Keratinocyte (primary cell): ENCODE measurements at regions not wholly inside any gene's neighbourhood (a gene's known extent, or its start where the extent isn't known, plus 50 kb on each side); places are given as distances from the start of the nearest gene placed in this dataset.

Source experiments
- DNase-seq: peaks from one replicate; pipeline ENCODE4 v3.0.0-alpha.2; 2011; ENCODE audit warnings: low read depth, missing footprints, low spot score
- FAIRE-seq: peaks from 2 replicates; lab custom pipeline; 2011; peaks lifted over from hg19 to GRCh38; lab: Jason Lieb, UNC
- H2AFZ ChIP-seq: 2 replicates; pipeline ENCODE4 v1.6.0; 2012; ENCODE audit warnings: low read length, control low read depth, inconsistent platforms; ENCODE audit not compliant: control insufficient read depth
- H3K27ac ChIP-seq: 2 replicates; pipeline ENCODE4 v1.5.1; 2011; ENCODE audit warnings: low read length; ENCODE audit not compliant: control insufficient read depth, insufficient read depth
- H3K27me3 ChIP-seq: 3 replicates; pipeline ENCODE4 v1.6.0; 2011; ENCODE audit warnings: low read length; ENCODE audit not compliant: control insufficient read depth, insufficient read depth; ENCODE audit errors: extremely low read depth
- H3K36me3 ChIP-seq, 2 experiments: 2 replicates in 1 of 2; 3 replicates in 1 of 2; pipeline ENCODE4 v1.5.1; 2011; ENCODE audit warnings: low read length in 2 of 2, mild to moderate bottlenecking in 1 of 2; ENCODE audit not compliant: control insufficient read depth in 2 of 2, insufficient read depth in 2 of 2; ENCODE audit errors: extremely low read depth in 1 of 2
- H3K4me1 ChIP-seq: 3 replicates; pipeline ENCODE4 v1.5.1; 2011; ENCODE audit warnings: low read length; ENCODE audit not compliant: control insufficient read depth, insufficient read depth; ENCODE audit errors: extremely low read depth
- H3K4me2 ChIP-seq: 3 replicates; pipeline ENCODE4 v1.6.0; 2011; ENCODE audit warnings: low read depth, low read length; ENCODE audit not compliant: control insufficient read depth, insufficient read depth; ENCODE audit errors: extremely low read depth
- H3K4me3 ChIP-seq, 3 experiments: fragments of 200-600 bp in 1 of 3; sonication (generic) in 1 of 3; 2 replicates in 2 of 3; 3 replicates in 1 of 3; pipeline ENCODE4 v1.5.1; 2011 to 2016; ENCODE audit warnings: low read length in 3 of 3, mild to moderate bottlenecking in 3 of 3, control low read depth in 2 of 3, inconsistent platforms in 1 of 3, low read depth in 1 of 3, mixed read lengths in 1 of 3, mixed run types in 1 of 3, moderate library complexity in 1 of 3; ENCODE audit not compliant: control insufficient read depth in 2 of 3, insufficient read depth in 2 of 3; ENCODE audit errors: extremely low read depth in 1 of 3
- H3K79me2 ChIP-seq: 2 replicates; pipeline ENCODE4 v1.6.0; 2012; ENCODE audit warnings: low read length; ENCODE audit not compliant: control insufficient read depth, insufficient read depth
- H3K9ac ChIP-seq: 3 replicates; pipeline ENCODE4 v1.6.0; 2011; ENCODE audit warnings: low read length; ENCODE audit not compliant: control insufficient read depth, insufficient read depth; ENCODE audit errors: extremely low read depth
- H3K9me1 ChIP-seq: 3 replicates; pipeline ENCODE4 v1.6.0; 2011; ENCODE audit warnings: low read length; ENCODE audit not compliant: control insufficient read depth, insufficient read depth; ENCODE audit errors: extremely low read depth
- H3K9me3 ChIP-seq: 2 replicates; pipeline ENCODE4 v1.5.1; 2012; ENCODE audit warnings: low read depth, low read length; ENCODE audit not compliant: control insufficient read depth
- H4K20me1 ChIP-seq: 3 replicates; pipeline ENCODE4 v1.6.0; 2011; ENCODE audit warnings: low read length; ENCODE audit not compliant: control insufficient read depth, insufficient read depth; ENCODE audit errors: extremely low read depth
- CTCF ChIP-seq, 3 experiments: IDR thresholded peaks in 1 of 3; conservative IDR thresholded peaks in 1 of 3; optimal IDR thresholded peaks in 1 of 3; 2 replicates in 2 of 3; 3 replicates in 1 of 3; pipeline versions ENCODE3 to v1.5.1; 2011; ENCODE audit warnings: low read length in 3 of 3, mild to moderate bottlenecking in 3 of 3, moderate library complexity in 2 of 3, control low read depth in 1 of 3, inconsistent platforms in 1 of 3; ENCODE audit not compliant: insufficient read depth in 2 of 3; ENCODE audit errors: extremely low read depth in 1 of 3
- EZH2 ChIP-seq: IDR thresholded peaks from one replicate; pipeline ENCODE4 v1.6.1; 2012; ENCODE audit warnings: inconsistent platforms, mild to moderate bottlenecking, low read length, moderate library complexity
- dilution Hi-C: fragments of 300-500 bp; cut with MboI; formaldehyde crosslinking; loops from one replicate; pipeline ENCODE4 v1.7.0; 2020; ENCODE audit warnings: low sequenced_read_pairs; ENCODE audit not compliant: extremely low pct_ligation_motif_present

DNA sequence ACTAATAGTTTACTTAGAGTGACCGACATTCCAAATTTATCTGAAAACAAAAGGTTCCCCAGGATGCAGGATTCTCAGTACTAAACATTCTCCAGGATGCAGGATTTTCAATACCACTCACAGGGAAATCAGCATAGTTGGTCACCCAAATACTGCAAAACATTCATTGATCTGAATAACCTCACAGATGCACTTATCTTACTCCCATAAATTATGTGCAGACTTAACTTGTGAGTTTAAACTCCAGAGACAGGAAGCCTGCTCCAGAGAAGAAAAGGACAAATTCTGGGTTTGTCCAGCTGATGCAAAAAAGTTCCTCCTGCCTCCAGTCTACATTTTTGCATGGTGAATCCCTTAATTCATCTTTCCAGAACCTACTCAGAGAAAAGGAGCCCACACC lies 514.2 kb upstream of the TMEM132C start:
- Histone ChIP-seq H3K9me1 (no peaks in the 10 kb centered on the region), H3K9ac (no peak overlapping the region), H3K36me3 (no peaks in the 10 kb centered on the region), H2AFZ (no peak overlapping the region), H3K27me3 (no peaks in the 10 kb centered on the region), H4K20me1 (no peaks in the 10 kb centered on the region), H3K79me2 (no peaks in the 10 kb centered on the region), H3K9me3 (no peaks in the 10 kb centered on the region), H3K27ac (no peak overlapping the region), H3K4me3 (no peak overlapping the region), H3K4me1 (no peaks in the 10 kb centered on the region), H3K4me2 (no peak overlapping the region)
- FAIRE-seq (no peak), DNase-seq (no peak)
- dilution Hi-C loops: no loop called here
- no peak for TF ChIP-seq EZH2
- no peak for TF ChIP-seq CTCF (optimal IDR thresholded peaks at IDR 0.05 in 1 of 3, IDR thresholded peaks at IDR 0.05 in 1 of 3, conservative IDR thresholded peaks at IDR 0.05 in 1 of 3; ENCODE audit: extremely low read depth in 1 of 3, insufficient read depth in 2 of 3, low read length in 3 of 3)

- FAIRE-seq: no peak
- no peak overlapping the region for H3K4me2 ChIP-seq
- dilution Hi-C loops: no loop called here
- H3K4me1 ChIP-seq: no peaks in the 10 kb centered on the region
- no peak overlapping the region for H2AFZ ChIP-seq
- H3K4me3 ChIP-seq: no peak overlapping the region
- no peaks in the 10 kb centered on the region for H3K9me1 ChIP-seq
- no peak overlapping the region for H3K27ac ChIP-seq
- no peaks in the 10 kb centered on the region for H3K79me2 ChIP-seq
- H3K36me3 ChIP-seq: no peaks in the 10 kb centered on the region
- no peaks in the 10 kb centered on the region for H3K27me3 ChIP-seq
- TF ChIP-seq CTCF (optimal IDR thresholded peaks at IDR 0.05 in 1 of 3, IDR thresholded peaks at IDR 0.05 in 1 of 3, conservative IDR thresholded peaks at IDR 0.05 in 1 of 3; ENCODE audit: extremely low read depth in 1 of 3, insufficient read depth in 2 of 3, low read length in 3 of 3) (no peak), EZH2 (no peak)
- H4K20me1 ChIP-seq: no peaks in the 10 kb centered on the region
- peaks cover 5% of the 10 kb centered on the region for H3K9me3 ChIP-seq
- no peak for DNase-seq
- no peak overlapping the region for H3K9ac ChIP-seq
Observed at GRCh38 chr12:127760357-127760756, 506.6 kb upstream of the TMEM132C start.
